Lower leg skin (tissue), 3 donors: ENCODE measurements at regions not wholly inside any gene's neighbourhood (a gene's known extent, or its start where the extent isn't known, plus 50 kb on each side); places are given as distances from the start of the nearest gene placed in this dataset.
"Not testable (repeated sequence)": the region's sequence is repeated elsewhere in the genome, so short reads cannot be mapped to it uniquely, and the experiment has no call there.

Experiments used
- POLR2A ChIP-seq, 2 donors: fragments of 450-650 bp; IDR thresholded peaks; one replicate each; pipeline ENCODE4 v1.6.1; 2016 to 2017; ENCODE audit warnings: antibody characterized with exemption in 2 of 2, mild to moderate bottlenecking in 1 of 2, moderate library complexity in 1 of 2
- TF ChIP-seq, protein P1 (sequence below), 3 donors: fragments of 450-650 bp; IDR thresholded peaks; one replicate each; pipeline ENCODE4 v1.5.1; 2016; ENCODE audit warnings: antibody characterized with exemption in 3 of 3, mild to moderate bottlenecking in 3 of 3, moderate library complexity in 2 of 3

DNA sequence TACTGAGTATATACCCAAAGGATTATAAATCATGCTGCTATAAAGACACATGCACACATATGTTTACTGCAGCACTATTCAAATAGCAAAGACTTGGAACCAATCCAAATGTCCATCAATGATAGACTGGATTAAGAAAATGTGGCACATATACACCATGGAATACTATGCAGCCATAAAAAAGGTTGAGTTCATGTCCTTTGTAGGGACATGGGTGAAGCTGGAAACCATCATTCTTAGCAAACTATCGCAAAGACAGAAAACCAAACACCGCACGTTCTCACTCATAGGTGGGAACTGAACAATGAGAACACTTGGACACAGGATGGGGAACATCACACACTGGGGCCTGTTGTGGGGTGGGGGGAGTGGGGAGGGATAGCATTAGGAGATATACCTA lies 378.3 kb upstream of the PIK3R1 start:
- TF ChIP-seq POLR2A (IDR thresholded peaks at IDR 0.05), result not testable (repeated sequence)
- TF ChIP-seq, protein P1, sequence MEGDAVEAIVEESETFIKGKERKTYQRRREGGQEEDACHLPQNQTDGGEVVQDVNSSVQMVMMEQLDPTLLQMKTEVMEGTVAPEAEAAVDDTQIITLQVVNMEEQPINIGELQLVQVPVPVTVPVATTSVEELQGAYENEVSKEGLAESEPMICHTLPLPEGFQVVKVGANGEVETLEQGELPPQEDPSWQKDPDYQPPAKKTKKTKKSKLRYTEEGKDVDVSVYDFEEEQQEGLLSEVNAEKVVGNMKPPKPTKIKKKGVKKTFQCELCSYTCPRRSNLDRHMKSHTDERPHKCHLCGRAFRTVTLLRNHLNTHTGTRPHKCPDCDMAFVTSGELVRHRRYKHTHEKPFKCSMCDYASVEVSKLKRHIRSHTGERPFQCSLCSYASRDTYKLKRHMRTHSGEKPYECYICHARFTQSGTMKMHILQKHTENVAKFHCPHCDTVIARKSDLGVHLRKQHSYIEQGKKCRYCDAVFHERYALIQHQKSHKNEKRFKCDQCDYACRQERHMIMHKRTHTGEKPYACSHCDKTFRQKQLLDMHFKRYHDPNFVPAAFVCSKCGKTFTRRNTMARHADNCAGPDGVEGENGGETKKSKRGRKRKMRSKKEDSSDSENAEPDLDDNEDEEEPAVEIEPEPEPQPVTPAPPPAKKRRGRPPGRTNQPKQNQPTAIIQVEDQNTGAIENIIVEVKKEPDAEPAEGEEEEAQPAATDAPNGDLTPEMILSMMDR (IDR thresholded peaks at IDR 0.05), result not testable (repeated sequence)
